K562 (cell line): ENCODE measurements at regions not wholly inside any gene's neighbourhood (a gene's known extent, or its start where the extent isn't known, plus 50 kb on each side); places are given as distances from the start of the nearest gene placed in this dataset.
A peak's percentile ranks its signal among the peaks of the same experiment; 100 is the strongest.

Experiments
- ERF ChIP-seq: fragments of 450-650 bp; formaldehyde crosslinking; IDR thresholded peaks from 2 replicates; pipeline ENCODE4 v1.4.0; 2020; ENCODE audit warnings: mild to moderate bottlenecking, mixed read lengths
- FOSL1 ChIP-seq: fragments of 200-800 bp; sonication (Bioruptor generic); conservative IDR thresholded peaks from 2 replicates; pipeline ENCODE4 v1.6.1; 2016; ENCODE audit warnings: missing genetic modification characterization, missing compliant biosample characterization
- GTF2A2 ChIP-seq: IDR thresholded peaks from 2 replicates; pipeline ENCODE4 v1.6.1; 2016; ENCODE audit warnings: mild to moderate bottlenecking, missing genetic modification characterization, missing compliant biosample characterization
- MCM5 ChIP-seq: fragments of 450-650 bp; IDR thresholded peaks from 2 replicates; pipeline ENCODE4 v1.6.1; 2016; ENCODE audit warnings: low read depth
- SRSF7 ChIP-seq: fragments of 200-400 bp; formaldehyde crosslinking; optimal IDR thresholded peaks from 2 replicates; pipeline ENCODE3; 2017; ENCODE audit warnings: mild to moderate bottlenecking, low read depth, low read length
- STAT5A ChIP-seq: IDR thresholded peaks from 2 replicates; pipeline ENCODE4 v1.6.1; 2012; ENCODE audit warnings: low read length, inconsistent platforms, borderline replicate concordance
- TF ChIP-seq, protein P1 (sequence below): fragments of 200-800 bp; sonication (Bioruptor generic); IDR thresholded peaks from 2 replicates; pipeline ENCODE4 v1.6.1; 2016; ENCODE audit warnings: missing genetic modification characterization, missing compliant biosample characterization
- TF ChIP-seq, protein P2 (sequence below): sonication (generic); IDR thresholded peaks from 2 replicates; pipeline ENCODE4 v1.6.1; 2016

DNA sequence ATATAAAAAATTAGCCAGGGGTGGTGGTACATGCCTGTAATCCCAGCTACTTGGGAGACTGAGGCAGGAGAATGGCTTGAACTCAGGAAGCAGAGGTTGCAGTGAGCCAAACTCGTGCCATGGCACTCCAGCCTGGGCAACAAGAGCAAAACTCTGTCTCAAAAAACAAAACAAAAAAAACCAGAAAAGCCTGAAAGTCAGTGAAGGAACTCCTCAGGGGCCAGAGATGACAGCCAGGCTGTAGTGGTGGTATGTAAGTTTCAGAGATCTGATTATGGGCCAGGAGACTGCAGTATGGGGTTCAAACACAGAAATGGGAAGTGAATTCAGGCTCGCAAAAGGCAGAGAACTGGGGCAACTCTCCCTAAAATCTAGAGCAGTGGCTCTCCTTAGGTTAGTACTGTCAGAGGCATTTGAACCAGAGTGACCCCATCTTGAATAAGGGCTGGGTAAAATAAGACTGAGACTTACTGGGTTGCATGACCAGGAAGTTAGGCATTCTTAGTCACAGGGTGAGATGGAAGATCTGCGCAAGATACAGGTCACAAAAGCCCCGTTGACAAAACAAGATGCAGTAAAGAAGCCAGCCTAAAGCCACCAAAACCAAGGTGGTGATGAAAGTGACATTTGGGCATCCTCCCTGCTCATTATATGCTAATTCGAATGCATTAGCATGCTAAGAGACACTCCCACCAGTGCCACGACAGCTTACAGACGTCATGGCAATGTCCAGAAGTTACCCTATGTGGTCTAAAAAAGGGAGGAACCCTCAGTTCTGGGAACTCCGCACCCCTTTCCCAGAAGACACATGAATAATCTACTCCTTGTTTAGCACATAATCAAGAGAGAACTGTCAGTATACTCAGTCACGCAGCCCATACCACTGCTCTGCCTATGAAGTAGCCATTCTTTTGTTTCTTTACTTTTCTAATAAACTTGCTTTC, 120.2 kb upstream of the XYLT1 start (continued):
- TF ChIP-seq, protein P1, sequence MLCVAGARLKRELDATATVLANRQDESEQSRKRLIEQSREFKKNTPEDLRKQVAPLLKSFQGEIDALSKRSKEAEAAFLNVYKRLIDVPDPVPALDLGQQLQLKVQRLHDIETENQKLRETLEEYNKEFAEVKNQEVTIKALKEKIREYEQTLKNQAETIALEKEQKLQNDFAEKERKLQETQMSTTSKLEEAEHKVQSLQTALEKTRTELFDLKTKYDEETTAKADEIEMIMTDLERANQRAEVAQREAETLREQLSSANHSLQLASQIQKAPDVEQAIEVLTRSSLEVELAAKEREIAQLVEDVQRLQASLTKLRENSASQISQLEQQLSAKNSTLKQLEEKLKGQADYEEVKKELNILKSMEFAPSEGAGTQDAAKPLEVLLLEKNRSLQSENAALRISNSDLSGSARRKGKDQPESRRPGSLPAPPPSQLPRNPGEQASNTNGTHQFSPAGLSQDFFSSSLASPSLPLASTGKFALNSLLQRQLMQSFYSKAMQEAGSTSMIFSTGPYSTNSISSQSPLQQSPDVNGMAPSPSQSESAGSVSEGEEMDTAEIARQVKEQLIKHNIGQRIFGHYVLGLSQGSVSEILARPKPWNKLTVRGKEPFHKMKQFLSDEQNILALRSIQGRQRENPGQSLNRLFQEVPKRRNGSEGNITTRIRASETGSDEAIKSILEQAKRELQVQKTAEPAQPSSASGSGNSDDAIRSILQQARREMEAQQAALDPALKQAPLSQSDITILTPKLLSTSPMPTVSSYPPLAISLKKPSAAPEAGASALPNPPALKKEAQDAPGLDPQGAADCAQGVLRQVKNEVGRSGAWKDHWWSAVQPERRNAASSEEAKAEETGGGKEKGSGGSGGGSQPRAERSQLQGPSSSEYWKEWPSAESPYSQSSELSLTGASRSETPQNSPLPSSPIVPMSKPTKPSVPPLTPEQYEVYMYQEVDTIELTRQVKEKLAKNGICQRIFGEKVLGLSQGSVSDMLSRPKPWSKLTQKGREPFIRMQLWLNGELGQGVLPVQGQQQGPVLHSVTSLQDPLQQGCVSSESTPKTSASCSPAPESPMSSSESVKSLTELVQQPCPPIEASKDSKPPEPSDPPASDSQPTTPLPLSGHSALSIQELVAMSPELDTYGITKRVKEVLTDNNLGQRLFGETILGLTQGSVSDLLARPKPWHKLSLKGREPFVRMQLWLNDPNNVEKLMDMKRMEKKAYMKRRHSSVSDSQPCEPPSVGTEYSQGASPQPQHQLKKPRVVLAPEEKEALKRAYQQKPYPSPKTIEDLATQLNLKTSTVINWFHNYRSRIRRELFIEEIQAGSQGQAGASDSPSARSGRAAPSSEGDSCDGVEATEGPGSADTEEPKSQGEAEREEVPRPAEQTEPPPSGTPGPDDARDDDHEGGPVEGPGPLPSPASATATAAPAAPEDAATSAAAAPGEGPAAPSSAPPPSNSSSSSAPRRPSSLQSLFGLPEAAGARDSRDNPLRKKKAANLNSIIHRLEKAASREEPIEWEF: peak; percentile 89
- TF ChIP-seq SRSF7: no peak
- TF ChIP-seq, protein P2, sequence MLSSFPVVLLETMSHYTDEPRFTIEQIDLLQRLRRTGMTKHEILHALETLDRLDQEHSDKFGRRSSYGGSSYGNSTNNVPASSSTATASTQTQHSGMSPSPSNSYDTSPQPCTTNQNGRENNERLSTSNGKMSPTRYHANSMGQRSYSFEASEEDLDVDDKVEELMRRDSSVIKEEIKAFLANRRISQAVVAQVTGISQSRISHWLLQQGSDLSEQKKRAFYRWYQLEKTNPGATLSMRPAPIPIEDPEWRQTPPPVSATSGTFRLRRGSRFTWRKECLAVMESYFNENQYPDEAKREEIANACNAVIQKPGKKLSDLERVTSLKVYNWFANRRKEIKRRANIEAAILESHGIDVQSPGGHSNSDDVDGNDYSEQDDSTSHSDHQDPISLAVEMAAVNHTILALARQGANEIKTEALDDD: peak; percentile 51
- peak; percentile 74; the same call in 1 of the 2 replicates for TF ChIP-seq FOSL1 (tag)
- TF ChIP-seq ERF (CRISPR knock-in tag): peak; percentile 98
- TF ChIP-seq MCM5: no peak
- TF ChIP-seq GTF2A2 (tag): peak; percentile 84
- peak; percentile 78 for TF ChIP-seq STAT5A
- TF ChIP-seq, all 486 proteins: peak for 137
